ENCODE measurements at regions not wholly inside any gene's neighbourhood (a gene's known extent, or its start where the extent isn't known, plus 50 kb on each side); places are given as distances from the start of the nearest gene placed in this dataset.
"Not testable (repeated sequence)": the region's sequence is repeated elsewhere in the genome, so short reads cannot be mapped to it uniquely, and the experiment has no call there.

GRCh38 chr7:85895835-85896234, 709.0 kb upstream of the SEMA3D start:
- no peak overlapping the region for H3K27ac ChIP-seq (ENCODE audit: insufficient read depth, low read length)
- no peak overlapping the region for H2AFZ ChIP-seq (ENCODE audit: low read length)
- H3K79me2 ChIP-seq (ENCODE audit: control insufficient read depth, insufficient read depth, low read length): no peaks in the 10 kb centered on the region
- H3K9me3 ChIP-seq (ENCODE audit: control insufficient read depth, insufficient read depth, low read depth, low read length): no peaks in the 10 kb centered on the region
- no peaks in the 10 kb centered on the region for H3K27me3 ChIP-seq (ENCODE audit: control insufficient read depth, insufficient read depth, low read length)
- no peak overlapping the region for H3K4me2 ChIP-seq (ENCODE audit: extremely low read depth, insufficient read depth, low read length)
- H3K4me3 ChIP-seq (replicated peaks in 1 of 4; ENCODE audit: control extremely low read depth in 1 of 4, insufficient read depth in 1 of 4, low read depth in 3 of 4, low read length in 4 of 4): no peak overlapping the region
- no peaks in the 10 kb centered on the region for H3K4me1 ChIP-seq (ENCODE audit: control insufficient read depth, extremely low read depth, insufficient read depth, low read length)
- no peak for TF ChIP-seq CTCF (conservative IDR thresholded peaks at IDR 0.05 in 1 of 2, IDR thresholded peaks at IDR 0.05 in 1 of 2; ENCODE audit: low read depth in 1 of 2, low read length in 2 of 2)
- TF ChIP-seq EZH2 (IDR thresholded peaks at IDR 0.05; ENCODE audit: low read length, missing control alignments): no peak
- no peak overlapping the region for H3K9ac ChIP-seq (ENCODE audit: insufficient read depth, low read length)
- no peak for DNase-seq (ENCODE audit: low read depth in 2 of 2)
- H4K20me1 ChIP-seq (ENCODE audit: control insufficient read depth, extremely low read depth, insufficient read depth, low read length): no peaks in the 10 kb centered on the region
- H3K36me3 ChIP-seq (ENCODE audit: control insufficient read depth, insufficient read depth, low read length): no peaks in the 10 kb centered on the region

GRCh38 chr7:85891900-85892299, 705.0 kb upstream of the SEMA3D start:
- not testable (repeated sequence) for H3K36me3 ChIP-seq (ENCODE audit: control insufficient read depth, insufficient read depth, low read length); H3K4me1 ChIP-seq (ENCODE audit: control insufficient read depth, extremely low read depth, insufficient read depth, low read length); H3K27ac ChIP-seq (ENCODE audit: insufficient read depth, low read length); H3K79me2 ChIP-seq (ENCODE audit: control insufficient read depth, insufficient read depth, low read length); H3K9ac ChIP-seq (ENCODE audit: insufficient read depth, low read length); DNase-seq (ENCODE audit: low read depth in 2 of 2); H3K4me2 ChIP-seq (ENCODE audit: extremely low read depth, insufficient read depth, low read length); H3K4me3 ChIP-seq (replicated peaks in 1 of 4; ENCODE audit: control extremely low read depth in 1 of 4, insufficient read depth in 1 of 4, low read depth in 3 of 4, low read length in 4 of 4); H4K20me1 ChIP-seq (ENCODE audit: control insufficient read depth, extremely low read depth, insufficient read depth, low read length); H2AFZ ChIP-seq (ENCODE audit: low read length); H3K27me3 ChIP-seq (ENCODE audit: control insufficient read depth, insufficient read depth, low read length); H3K9me3 ChIP-seq (ENCODE audit: control insufficient read depth, insufficient read depth, low read depth, low read length)

- no peak for TF ChIP-seq EZH2 (IDR thresholded peaks at IDR 0.05; ENCODE audit: low read length, missing control alignments)
- peak; percentile 12 to 58 for TF ChIP-seq CTCF (conservative IDR thresholded peaks at IDR 0.05 in 1 of 2, IDR thresholded peaks at IDR 0.05 in 1 of 2; ENCODE audit: low read depth in 1 of 2, low read length in 2 of 2)
- Histone ChIP-seq H3K79me2 (ENCODE audit: control insufficient read depth, insufficient read depth, low read length) (no peaks in the 10 kb centered on the region), H3K9ac (ENCODE audit: insufficient read depth, low read length) (no peak overlapping the region), H3K4me3 (replicated peaks in 1 of 4; ENCODE audit: control extremely low read depth in 1 of 4, insufficient read depth in 1 of 4, low read depth in 3 of 4, low read length in 4 of 4) (no peak overlapping the region), H3K27ac (ENCODE audit: insufficient read depth, low read length) (no peak overlapping the region), H4K20me1 (ENCODE audit: control insufficient read depth, extremely low read depth, insufficient read depth, low read length) (no peaks in the 10 kb centered on the region), H3K4me2 (ENCODE audit: extremely low read depth, insufficient read depth, low read length) (no peak overlapping the region), H3K36me3 (ENCODE audit: control insufficient read depth, insufficient read depth, low read length) (no peaks in the 10 kb centered on the region), H3K27me3 (ENCODE audit: control insufficient read depth, insufficient read depth, low read length) (no peaks in the 10 kb centered on the region), H3K4me1 (ENCODE audit: control insufficient read depth, extremely low read depth, insufficient read depth, low read length) (no peaks in the 10 kb centered on the region), H2AFZ (ENCODE audit: low read length) (no peak overlapping the region), H3K9me3 (ENCODE audit: control insufficient read depth, insufficient read depth, low read depth, low read length) (no peaks in the 10 kb centered on the region)
- peak; percentile 23 to 46 for DNase-seq (ENCODE audit: low read depth in 2 of 2)
Measured at GRCh38 chr7:85890244-85890811, 703.5 kb upstream of the SEMA3D start.
